ENCODE measurements at regions not wholly inside any gene's neighbourhood (a gene's known extent, or its start where the extent isn't known, plus 50 kb on each side); places are given as distances from the start of the nearest gene placed in this dataset.

DNA sequence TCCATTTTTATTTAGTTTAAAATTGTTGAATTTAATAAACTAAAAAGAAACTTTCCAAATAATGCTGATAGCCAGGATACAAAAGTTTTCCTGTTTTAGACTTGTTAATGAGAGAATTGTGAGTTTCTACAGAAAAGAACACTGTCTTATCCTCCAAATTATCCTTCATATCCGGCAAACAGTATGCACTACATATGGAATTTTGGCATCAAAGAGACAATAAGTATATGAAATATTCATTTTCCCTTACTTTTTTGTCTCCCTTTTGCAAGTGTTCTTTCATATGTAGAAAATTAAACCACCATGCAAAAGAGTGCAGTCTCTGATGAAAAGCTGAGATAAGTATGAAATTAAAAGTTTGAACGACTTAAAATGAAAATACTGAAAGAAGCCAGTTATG, 159.4 kb downstream of the UBE2E3 start:
- DNase-seq (ENCODE audit: low spot score in 2 of 2) (no peak), ATAC-seq (ENCODE audit: low read depth) (no peak)
- Mint-ChIP-seq H3K36me3 (no peaks in the 10 kb centered on the region), H3K4me1 (no peaks in the 10 kb centered on the region), H3K27me3 (peaks cover 5% of the 10 kb centered on the region), H3K9me3 (no peaks in the 10 kb centered on the region), H3K27ac (no peak overlapping the region), H3K4me3 (no peak overlapping the region)

GRCh38 chr2:181140414-181140813, 160.0 kb downstream of the UBE2E3 start:
- Mint-ChIP-seq H3K27me3 (peaks cover 6% of the 10 kb centered on the region), H3K27ac (no peak overlapping the region), H3K4me3 (no peak overlapping the region), H3K9me3 (no peaks in the 10 kb centered on the region), H3K36me3 (no peaks in the 10 kb centered on the region), H3K4me1 (no peaks in the 10 kb centered on the region)
- no peak for DNase-seq (ENCODE audit: low spot score in 2 of 2)
- no peak for ATAC-seq (ENCODE audit: low read depth)

- no peak overlapping the region for H3K4me3 Mint-ChIP-seq
- H3K9me3 Mint-ChIP-seq, result no peaks in the 10 kb centered on the region
- H3K4me1 Mint-ChIP-seq, result no peaks in the 10 kb centered on the region
- no peaks in the 10 kb centered on the region for H3K36me3 Mint-ChIP-seq
- DNase-seq (ENCODE audit: low spot score in 2 of 2), result no peak
- H3K27ac Mint-ChIP-seq, result no peak overlapping the region
- H3K27me3 Mint-ChIP-seq, result peaks cover 6% of the 10 kb centered on the region
- no peak for ATAC-seq (ENCODE audit: low read depth)
Observed at GRCh38 chr2:181140928-181141327, 160.5 kb downstream of the UBE2E3 start.

DNA sequence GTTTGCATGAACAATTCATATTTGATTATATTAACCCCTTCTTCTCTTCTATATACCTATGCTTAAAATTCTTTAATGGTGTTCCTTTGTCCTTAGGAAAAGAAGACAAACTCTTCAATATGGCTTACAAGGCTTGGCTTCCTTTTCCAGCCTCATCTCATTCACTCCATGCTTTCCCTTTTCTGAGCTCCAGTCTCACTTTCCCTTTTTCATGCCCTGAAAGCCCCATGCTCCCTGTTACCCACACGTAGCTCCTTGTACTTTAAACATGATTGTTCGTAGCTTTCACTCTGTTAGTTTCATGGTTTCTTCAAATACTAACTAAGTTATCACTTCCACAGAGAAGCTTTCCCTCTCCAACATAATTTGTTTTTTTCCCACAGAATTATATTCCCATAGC, 161.3 kb downstream of the UBE2E3 start:
- H3K27ac Mint-ChIP-seq, result no peak overlapping the region
- no peak for ATAC-seq (ENCODE audit: low read depth)
- no peak for DNase-seq (ENCODE audit: low spot score in 2 of 2)
- no peaks in the 10 kb centered on the region for H3K36me3 Mint-ChIP-seq
- H3K27me3 Mint-ChIP-seq, result peaks cover 6% of the 10 kb centered on the region
- no peaks in the 10 kb centered on the region for H3K9me3 Mint-ChIP-seq
- H3K4me3 Mint-ChIP-seq, result no peak overlapping the region
- H3K4me1 Mint-ChIP-seq, result no peaks in the 10 kb centered on the region

DNA sequence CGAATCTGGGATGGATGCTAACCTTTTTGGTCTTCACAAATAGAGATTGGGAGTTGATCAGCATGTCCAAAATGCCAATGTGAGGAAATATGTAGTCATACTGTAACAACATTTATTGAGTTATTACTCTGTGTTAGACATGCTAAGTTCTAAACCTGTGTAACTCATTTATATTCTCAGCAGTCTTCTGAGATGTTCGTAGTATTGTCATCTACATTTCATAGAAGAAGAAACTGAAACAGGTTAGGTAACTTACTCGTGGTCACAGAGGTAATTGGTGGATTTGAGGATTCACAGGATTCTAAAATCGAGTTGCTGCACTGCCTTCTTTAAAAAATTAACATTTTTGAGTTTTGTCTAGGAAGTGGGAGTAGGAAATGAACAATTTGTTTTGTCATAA, 162.1 kb downstream of the UBE2E3 start:
- H3K9me3 Mint-ChIP-seq, result no peaks in the 10 kb centered on the region

GRCh38 chr2:181143790-181144300, 163.4 kb downstream of the UBE2E3 start:
- Mint-ChIP-seq H3K4me1 (no peaks in the 10 kb centered on the region), H3K27ac (no peak overlapping the region), H3K4me3 (no peak overlapping the region), H3K27me3 (peaks cover 2% of the 10 kb centered on the region), H3K36me3 (no peaks in the 10 kb centered on the region), H3K9me3 (no peaks in the 10 kb centered on the region)
- no peak for DNase-seq (ENCODE audit: low spot score in 2 of 2)
- no peak for ATAC-seq (ENCODE audit: low read depth)

More for the DNA sequence above, 162.1 kb downstream of the UBE2E3 start:
- no peak for DNase-seq (ENCODE audit: low spot score in 2 of 2)
- Mint-ChIP-seq H3K4me1 (no peaks in the 10 kb centered on the region), H3K27ac (no peak overlapping the region), H3K36me3 (no peaks in the 10 kb centered on the region), H3K27me3 (peaks cover 4% of the 10 kb centered on the region), H3K4me3 (no peak overlapping the region)
- ATAC-seq (ENCODE audit: low read depth), result no peak

DNA sequence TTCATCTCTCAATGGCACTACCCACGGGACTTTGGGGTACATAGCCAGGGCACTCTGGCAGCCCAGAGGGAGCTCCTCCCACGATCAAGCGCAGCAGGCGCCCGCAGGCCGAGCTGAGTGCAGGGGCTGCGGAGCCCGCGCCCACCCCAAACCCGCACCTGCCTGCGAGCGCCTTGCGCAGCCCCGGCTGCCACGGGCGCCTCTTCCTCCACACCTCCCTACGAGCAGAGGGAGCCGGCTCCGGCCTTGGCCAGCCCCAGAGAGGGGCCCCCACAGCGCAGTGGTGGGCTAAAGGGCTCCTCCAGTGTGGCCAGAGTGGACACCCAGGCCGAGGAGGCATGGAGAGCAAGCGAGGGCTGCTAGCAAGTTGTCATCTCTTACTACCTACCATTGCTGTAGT, 165.2 kb downstream of the UBE2E3 start:
- DNase-seq (ENCODE audit: low spot score in 2 of 2) (no peak), ATAC-seq (ENCODE audit: low read depth) (no peak)
- no peaks in the 10 kb centered on the region for H3K9me3 Mint-ChIP-seq
- H3K4me1 Mint-ChIP-seq, result no peaks in the 10 kb centered on the region
- no peak overlapping the region for H3K27ac Mint-ChIP-seq
- no peak overlapping the region for H3K4me3 Mint-ChIP-seq
- peaks cover 1% of the 10 kb centered on the region for H3K27me3 Mint-ChIP-seq
- H3K36me3 Mint-ChIP-seq, result no peaks in the 10 kb centered on the region

GRCh38 chr2:181146171-181146570, 165.8 kb downstream of the UBE2E3 start:
- H3K36me3 Mint-ChIP-seq, result no peaks in the 10 kb centered on the region
- H3K4me1 Mint-ChIP-seq, result no peaks in the 10 kb centered on the region
- no peak overlapping the region for H3K27ac Mint-ChIP-seq
- ATAC-seq (ENCODE audit: low read depth) (no peak), DNase-seq (ENCODE audit: low spot score in 2 of 2) (no peak)
- H3K9me3 Mint-ChIP-seq, result no peaks in the 10 kb centered on the region
- peaks cover 2% of the 10 kb centered on the region for H3K27me3 Mint-ChIP-seq
- no peak overlapping the region for H3K4me3 Mint-ChIP-seq

- H3K4me1 Mint-ChIP-seq, result no peaks in the 10 kb centered on the region
- H3K27ac Mint-ChIP-seq, result no peak overlapping the region
- H3K4me3 Mint-ChIP-seq, result no peak overlapping the region
- H3K36me3 Mint-ChIP-seq, result no peaks in the 10 kb centered on the region
- no peaks in the 10 kb centered on the region for H3K9me3 Mint-ChIP-seq
- H3K27me3 Mint-ChIP-seq, result peaks cover 5% of the 10 kb centered on the region
- no peak for ATAC-seq (ENCODE audit: low read depth)
- no peak for DNase-seq (ENCODE audit: low spot score in 2 of 2)
Observed at GRCh38 chr2:181149056-181149455, 168.7 kb downstream of the UBE2E3 start.

DNA sequence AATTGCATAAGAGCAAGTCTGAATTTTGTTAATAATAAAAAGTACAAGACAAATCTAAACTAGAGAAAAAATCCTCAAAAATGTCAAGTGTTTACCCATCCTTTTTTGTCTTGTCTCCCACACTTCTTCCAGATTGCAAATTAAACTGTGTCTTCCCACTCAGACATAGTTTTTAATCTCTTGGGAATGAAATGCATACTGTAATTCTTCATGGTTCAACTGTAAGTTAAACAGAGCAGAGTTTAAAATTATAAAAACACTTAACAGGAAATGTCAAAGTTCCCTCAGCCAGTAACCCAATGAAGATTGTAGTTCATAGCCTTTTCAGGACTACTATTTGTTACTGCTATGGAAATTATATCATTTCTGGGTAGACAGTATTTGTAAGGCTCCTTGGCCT, 171.8 kb downstream of the UBE2E3 start:
- H3K36me3 Mint-ChIP-seq, result no peaks in the 10 kb centered on the region
- no peak overlapping the region for H3K4me3 Mint-ChIP-seq
- H3K27ac Mint-ChIP-seq, result no peak overlapping the region
- peaks cover 4% of the 10 kb centered on the region for H3K27me3 Mint-ChIP-seq
- DNase-seq (ENCODE audit: low spot score in 2 of 2), result no peak
- no peak for ATAC-seq (ENCODE audit: low read depth)
- peaks cover 2% of the 10 kb centered on the region for H3K9me3 Mint-ChIP-seq
- peaks cover 2% of the 10 kb centered on the region for H3K4me1 Mint-ChIP-seq

- ATAC-seq (ENCODE audit: low read depth) (no peak), DNase-seq (ENCODE audit: low spot score in 2 of 2) (no peak)
- H3K9me3 Mint-ChIP-seq, result peaks cover 2% of the 10 kb centered on the region
- H3K4me1 Mint-ChIP-seq, result peaks cover 2% of the 10 kb centered on the region
- no peak overlapping the region for H3K4me3 Mint-ChIP-seq
- H3K27ac Mint-ChIP-seq, result no peak overlapping the region
- H3K36me3 Mint-ChIP-seq, result no peaks in the 10 kb centered on the region
- peaks cover 4% of the 10 kb centered on the region for H3K27me3 Mint-ChIP-seq
Observed at GRCh38 chr2:181152701-181153100, 172.3 kb downstream of the UBE2E3 start.

GRCh38 chr2:181153886-181154285, 173.5 kb downstream of the UBE2E3 start:
- ATAC-seq (ENCODE audit: low read depth) (no peak), DNase-seq (ENCODE audit: low spot score in 2 of 2) (no peak)
- no peaks in the 10 kb centered on the region for H3K36me3 Mint-ChIP-seq
- H3K9me3 Mint-ChIP-seq, result peaks cover 2% of the 10 kb centered on the region
- peaks cover 2% of the 10 kb centered on the region for H3K4me1 Mint-ChIP-seq
- no peak overlapping the region for H3K4me3 Mint-ChIP-seq
- no peak overlapping the region for H3K27ac Mint-ChIP-seq
- peaks cover 4% of the 10 kb centered on the region for H3K27me3 Mint-ChIP-seq

- DNase-seq (ENCODE audit: low spot score in 2 of 2) (no peak), ATAC-seq (ENCODE audit: low read depth) (no peak)
- Mint-ChIP-seq H3K36me3 (no peaks in the 10 kb centered on the region), H3K27me3 (no peaks in the 10 kb centered on the region), H3K27ac (no peak overlapping the region), H3K9me3 (peaks cover 2% of the 10 kb centered on the region), H3K4me1 (peaks cover 2% of the 10 kb centered on the region), H3K4me3 (no peak overlapping the region)
Observed at GRCh38 chr2:181157326-181157725, 176.9 kb downstream of the UBE2E3 start.

DNA sequence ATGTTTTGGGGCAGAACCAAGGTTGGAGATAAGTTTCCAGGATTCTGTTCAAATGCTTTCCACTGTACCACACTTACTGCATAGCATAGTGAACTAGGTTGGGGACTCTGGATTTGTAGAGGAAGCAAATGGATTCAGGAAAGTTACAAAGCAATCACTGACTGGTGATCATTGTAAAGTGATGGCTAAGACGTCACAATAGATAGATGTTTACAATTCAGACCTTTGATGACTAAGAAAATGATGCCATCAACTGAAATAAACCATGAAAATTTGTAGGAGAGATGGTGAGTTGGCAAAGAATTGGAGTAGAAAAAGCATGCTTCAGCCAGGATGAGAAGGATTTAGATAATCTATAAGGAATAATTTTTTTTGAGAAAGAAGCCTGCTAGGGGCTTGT, 178.0 kb downstream of the UBE2E3 start:
- ATAC-seq (ENCODE audit: low read depth) (no peak), DNase-seq (ENCODE audit: low spot score in 2 of 2) (no peak)
- H3K27me3 Mint-ChIP-seq, result no peaks in the 10 kb centered on the region
- no peak overlapping the region for H3K27ac Mint-ChIP-seq
- peaks cover 2% of the 10 kb centered on the region for H3K4me1 Mint-ChIP-seq
- peaks cover 2% of the 10 kb centered on the region for H3K9me3 Mint-ChIP-seq
- no peak overlapping the region for H3K4me3 Mint-ChIP-seq
- H3K36me3 Mint-ChIP-seq, result no peaks in the 10 kb centered on the region

DNA sequence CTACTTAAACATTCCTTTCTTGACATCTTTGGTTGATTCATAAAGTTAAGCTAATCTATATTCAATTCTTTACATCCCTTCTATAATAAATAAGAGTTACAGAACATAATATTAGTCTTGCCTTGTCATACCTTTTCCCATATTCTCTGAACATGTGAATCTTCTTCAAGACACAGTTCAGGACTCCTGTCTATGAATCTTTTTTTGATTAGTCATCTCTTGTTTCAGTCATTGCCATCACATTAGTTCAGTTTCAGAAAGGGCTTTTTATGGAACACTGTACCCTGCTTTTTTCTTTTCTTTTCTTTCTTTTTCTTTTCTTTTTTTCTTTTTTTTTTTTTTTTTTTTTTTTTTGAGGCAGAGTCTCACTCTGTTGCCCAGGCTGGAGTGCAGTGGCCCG, 181.2 kb downstream of the UBE2E3 start:
- DNase-seq (ENCODE audit: low spot score in 2 of 2) (no peak), ATAC-seq (ENCODE audit: low read depth) (no peak)
- H3K4me1 Mint-ChIP-seq, result peaks cover 15% of the 10 kb centered on the region
- H3K36me3 Mint-ChIP-seq, result no peaks in the 10 kb centered on the region
- peaks cover 5% of the 10 kb centered on the region for H3K9me3 Mint-ChIP-seq
- H3K27ac Mint-ChIP-seq, result no peak overlapping the region
- H3K27me3 Mint-ChIP-seq, result no peaks in the 10 kb centered on the region
- no peak overlapping the region for H3K4me3 Mint-ChIP-seq

Data from memory B cell (primary cell).